ENCODE measurements at regions not wholly inside any gene's neighbourhood (a gene's known extent, or its start where the extent isn't known, plus 50 kb on each side); places are given as distances from the start of the nearest gene placed in this dataset.

- TF ChIP-seq, protein P1, sequence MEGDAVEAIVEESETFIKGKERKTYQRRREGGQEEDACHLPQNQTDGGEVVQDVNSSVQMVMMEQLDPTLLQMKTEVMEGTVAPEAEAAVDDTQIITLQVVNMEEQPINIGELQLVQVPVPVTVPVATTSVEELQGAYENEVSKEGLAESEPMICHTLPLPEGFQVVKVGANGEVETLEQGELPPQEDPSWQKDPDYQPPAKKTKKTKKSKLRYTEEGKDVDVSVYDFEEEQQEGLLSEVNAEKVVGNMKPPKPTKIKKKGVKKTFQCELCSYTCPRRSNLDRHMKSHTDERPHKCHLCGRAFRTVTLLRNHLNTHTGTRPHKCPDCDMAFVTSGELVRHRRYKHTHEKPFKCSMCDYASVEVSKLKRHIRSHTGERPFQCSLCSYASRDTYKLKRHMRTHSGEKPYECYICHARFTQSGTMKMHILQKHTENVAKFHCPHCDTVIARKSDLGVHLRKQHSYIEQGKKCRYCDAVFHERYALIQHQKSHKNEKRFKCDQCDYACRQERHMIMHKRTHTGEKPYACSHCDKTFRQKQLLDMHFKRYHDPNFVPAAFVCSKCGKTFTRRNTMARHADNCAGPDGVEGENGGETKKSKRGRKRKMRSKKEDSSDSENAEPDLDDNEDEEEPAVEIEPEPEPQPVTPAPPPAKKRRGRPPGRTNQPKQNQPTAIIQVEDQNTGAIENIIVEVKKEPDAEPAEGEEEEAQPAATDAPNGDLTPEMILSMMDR (IDR thresholded peaks at IDR 0.05; ENCODE audit: insufficient read depth, low read length, poor library complexity, severe bottlenecking), result no peak
- no peaks in the 10 kb centered on the region for H3K36me3 ChIP-seq (ENCODE audit: control insufficient read depth, insufficient read depth, low read length)
- no peak for DNase-seq (ENCODE audit: low read depth)
- H3K27me3 ChIP-seq (ENCODE audit: control insufficient read depth, insufficient read depth, low read length), result no peaks in the 10 kb centered on the region
- no peak overlapping the region for H3K4me3 ChIP-seq (ENCODE audit: low read depth, low read length)
Measured at GRCh38 chr5:60505373-60506171, 194.4 kb downstream of the DEPDC1B start.

DNA sequence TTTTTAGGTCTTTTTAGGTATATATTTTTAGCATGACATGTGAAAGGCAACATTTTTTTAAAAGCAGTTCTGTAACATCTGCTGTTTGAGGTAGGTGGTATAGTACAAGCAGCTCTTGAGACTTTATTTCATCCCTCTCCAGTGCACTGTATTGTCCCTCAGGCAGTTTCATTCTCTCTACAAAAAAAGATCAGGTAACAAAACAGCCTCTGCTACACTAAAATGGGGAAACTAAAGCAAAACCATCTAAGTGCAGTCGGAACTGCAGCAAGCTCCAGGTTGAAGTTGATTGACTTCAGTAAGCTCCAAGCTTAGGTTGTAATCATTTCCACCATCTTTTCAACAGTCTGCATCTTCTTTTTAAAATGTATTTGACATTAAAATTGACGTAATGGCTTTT lies 195.6 kb downstream of the DEPDC1B start:
- H3K36me3 ChIP-seq (ENCODE audit: control insufficient read depth, insufficient read depth, low read length), result no peaks in the 10 kb centered on the region
- no peak for DNase-seq (ENCODE audit: low read depth)
- TF ChIP-seq, protein P1 (IDR thresholded peaks at IDR 0.05; ENCODE audit: insufficient read depth, low read length, poor library complexity, severe bottlenecking), result no peak

DNA sequence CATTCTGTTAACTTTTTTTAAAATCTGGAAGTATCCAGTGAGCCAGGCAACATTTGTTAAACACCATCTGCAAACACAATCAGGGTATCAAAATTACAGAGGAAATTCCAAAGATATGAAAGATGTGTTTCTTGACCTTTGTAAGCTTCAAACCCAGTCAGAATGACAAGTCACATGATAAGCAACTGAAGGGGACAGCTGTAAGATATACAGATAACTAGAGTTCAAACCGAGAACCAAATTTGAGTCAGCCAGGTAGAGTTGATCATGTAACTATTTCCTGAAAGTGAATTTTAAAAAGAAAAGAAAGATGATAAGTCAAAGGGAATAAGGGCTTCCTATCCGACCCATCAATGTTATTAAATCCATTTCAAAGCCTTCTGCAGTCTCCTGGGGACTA lies 196.2 kb downstream of the DEPDC1B start:
- no peaks in the 10 kb centered on the region for H3K27me3 ChIP-seq (ENCODE audit: control insufficient read depth, insufficient read depth, low read length)
- no peak overlapping the region for H3K4me3 ChIP-seq (ENCODE audit: low read depth, low read length)
- H3K36me3 ChIP-seq (ENCODE audit: control insufficient read depth, insufficient read depth, low read length), result no peaks in the 10 kb centered on the region
- DNase-seq (ENCODE audit: low read depth), result no peak
- TF ChIP-seq, protein P1 (IDR thresholded peaks at IDR 0.05; ENCODE audit: insufficient read depth, low read length, poor library complexity, severe bottlenecking), result no peak

More for the DNA sequence above, 195.6 kb downstream of the DEPDC1B start:
- no peaks in the 10 kb centered on the region for H3K27me3 ChIP-seq (ENCODE audit: control insufficient read depth, insufficient read depth, low read length)
- no peak overlapping the region for H3K4me3 ChIP-seq (ENCODE audit: low read depth, low read length)

GRCh38 chr5:60497706-60498500 lies 202.1 kb downstream of the DEPDC1B start:
- no peaks in the 10 kb centered on the region for H3K27me3 ChIP-seq (ENCODE audit: control insufficient read depth, insufficient read depth, low read length)
- H3K36me3 ChIP-seq (ENCODE audit: control insufficient read depth, insufficient read depth, low read length), result no peaks in the 10 kb centered on the region
- TF ChIP-seq, protein P1 (IDR thresholded peaks at IDR 0.05; ENCODE audit: insufficient read depth, low read length, poor library complexity, severe bottlenecking), result no peak
- H3K4me3 ChIP-seq (ENCODE audit: low read depth, low read length), result no peak overlapping the region
- DNase-seq (ENCODE audit: low read depth), result no peak

DNA sequence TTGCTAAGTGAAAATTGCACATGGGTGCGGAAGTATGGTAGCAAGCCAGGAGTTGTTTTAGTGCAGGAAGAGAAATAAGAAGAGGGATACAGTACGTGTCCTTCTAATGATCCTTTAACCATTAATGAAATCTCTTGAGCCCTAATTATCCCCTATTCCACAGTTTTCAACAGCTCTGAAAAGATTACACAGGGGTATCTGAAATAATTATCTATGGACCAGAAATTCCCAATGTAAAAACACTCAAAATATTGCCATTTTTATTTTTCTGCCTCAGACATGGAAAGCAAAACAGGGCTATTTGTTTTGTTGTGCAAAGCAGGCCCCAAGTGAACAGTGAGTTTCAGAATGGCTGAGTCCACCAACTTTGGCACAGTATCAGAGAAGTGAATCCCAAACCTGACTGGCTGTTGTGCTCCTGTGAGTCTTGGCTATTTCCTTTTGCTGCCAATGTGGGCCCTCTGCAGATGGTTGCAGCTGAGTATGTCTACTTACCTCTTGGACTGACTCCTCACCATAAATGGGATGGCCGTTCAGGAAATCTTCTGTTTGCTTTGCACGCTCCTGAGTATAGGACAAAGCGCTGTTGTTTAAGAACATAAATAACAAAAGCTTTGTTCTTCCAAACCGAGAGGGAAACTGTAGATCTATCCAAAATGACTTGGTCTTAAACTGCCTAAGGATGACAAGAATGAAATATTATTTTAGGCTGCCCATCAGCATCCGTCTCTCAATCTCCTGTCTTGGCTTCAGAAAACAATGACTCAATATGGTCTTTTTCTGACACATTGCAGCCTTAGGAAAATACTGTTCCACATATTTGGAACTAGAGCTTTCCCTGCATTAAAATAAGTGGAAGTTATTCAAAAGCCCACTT lies 204.1 kb downstream of the DEPDC1B start:
- TF ChIP-seq, protein P1 (IDR thresholded peaks at IDR 0.05; ENCODE audit: insufficient read depth, low read length, poor library complexity, severe bottlenecking), result no peak
- Histone ChIP-seq H3K27me3 (ENCODE audit: control insufficient read depth, insufficient read depth, low read length) (no peaks in the 10 kb centered on the region), H3K36me3 (ENCODE audit: control insufficient read depth, insufficient read depth, low read length) (no peaks in the 10 kb centered on the region), H3K4me3 (ENCODE audit: low read depth, low read length) (no peak overlapping the region)
- DNase-seq (ENCODE audit: low read depth), result no peak

Data from kidney epithelial cell (primary cell).